Upper lobe of right lung (tissue), 1 donor: ENCODE measurements at regions not wholly inside any gene's neighbourhood (a gene's known extent, or its start where the extent isn't known, plus 50 kb on each side); places are given as distances from the start of the nearest gene placed in this dataset.

Experiments used
- ATAC-seq: fragments of 200-7000 bp; cut with Tn5 transposase; one replicate; pipeline ENCODE4 v1.9.1; 2020; ENCODE audit warnings: mild to moderate bottlenecking, moderate library complexity
- DNase-seq: peaks from one replicate; pipeline ENCODE4 v3.0.0-alpha.2; 2020
- H3K27ac ChIP-seq: fragments of 200-600 bp; one replicate; pipeline ENCODE4 v1.8.0; 2022
- H3K27me3 ChIP-seq: fragments of 200-600 bp; one replicate; pipeline ENCODE4 v1.8.0; 2022; ENCODE audit warnings: mild to moderate bottlenecking
- H3K36me3 ChIP-seq: fragments of 200-600 bp; one replicate; pipeline ENCODE4 v1.8.0; 2022
- H3K4me1 ChIP-seq: fragments of 200-600 bp; one replicate; pipeline ENCODE4 v1.8.0; 2022
- H3K4me3 ChIP-seq: fragments of 200-600 bp; one replicate; pipeline ENCODE4 v1.8.0; 2022; ENCODE audit warnings: mild to moderate bottlenecking
- H3K9me3 ChIP-seq: fragments of 200-600 bp; one replicate; pipeline ENCODE4 v1.8.0; 2022
- CTCF ChIP-seq: fragments of 200-600 bp; IDR thresholded peaks from one replicate; pipeline ENCODE4 v1.8.0; 2022; ENCODE audit warnings: antibody characterized with exemption
- intact Hi-C: fragments of 100-400 bp; cut with DNase I; formaldehyde crosslinking; loops from one replicate; pipeline ENCODE4 v1.11.0; 2022
- donor health status: DM: no; HTN: yes; CAD: no; lungs with severe emphysema.

GRCh38 chr2:196376984-196377877 lies 205.9 kb upstream of the STK17B start:
- H3K9me3 ChIP-seq = no peaks in the 10 kb centered on the region
- no peak for TF ChIP-seq CTCF
- no peak for DNase-seq
- intact Hi-C loops = no loop called here
- no peak overlapping the region for H3K27ac ChIP-seq
- H3K36me3 ChIP-seq = no peaks in the 10 kb centered on the region
- no peak overlapping the region for H3K4me3 ChIP-seq
- peaks cover 5% of the 10 kb centered on the region for H3K4me1 ChIP-seq
- ATAC-seq = no peak
- no peaks in the 10 kb centered on the region for H3K27me3 ChIP-seq

- Histone ChIP-seq H3K27me3 (no peaks in the 10 kb centered on the region), H3K4me1 (peaks cover 5% of the 10 kb centered on the region), H3K9me3 (no peaks in the 10 kb centered on the region), H3K36me3 (no peaks in the 10 kb centered on the region), H3K4me3 (no peak overlapping the region), H3K27ac (no peak overlapping the region)
- DNase-seq = no peak
- TF ChIP-seq CTCF = no peak
- ATAC-seq = no peak
- intact Hi-C loops = no loop called here
These were observed 208.2 kb upstream of the STK17B start for GRCh38 chr2:196379600-196379999.

- no peak overlapping the region for H3K4me3 ChIP-seq
- intact Hi-C loops = no loop called here
- TF ChIP-seq CTCF = no peak
- H3K4me1 ChIP-seq = peaks cover 5% of the 10 kb centered on the region
- ATAC-seq (no peak), DNase-seq (no peak)
- H3K27me3 ChIP-seq = no peaks in the 10 kb centered on the region
- H3K27ac ChIP-seq = no peak overlapping the region
- H3K9me3 ChIP-seq = no peaks in the 10 kb centered on the region
- H3K36me3 ChIP-seq = no peaks in the 10 kb centered on the region
These were observed 208.7 kb upstream of the STK17B start for GRCh38 chr2:196380098-196380497.

- no peaks in the 10 kb centered on the region for H3K9me3 ChIP-seq
- peaks cover 5% of the 10 kb centered on the region for H3K4me1 ChIP-seq
- H3K27me3 ChIP-seq = no peaks in the 10 kb centered on the region
- H3K4me3 ChIP-seq = no peak overlapping the region
- no peak for TF ChIP-seq CTCF
- H3K27ac ChIP-seq = no peak overlapping the region
- no peak for DNase-seq
- intact Hi-C loops = no loop called here
- no peak for ATAC-seq
- H3K36me3 ChIP-seq = no peaks in the 10 kb centered on the region
These were observed 209.2 kb upstream of the STK17B start for GRCh38 chr2:196380575-196380974.

GRCh38 chr2:196381464-196381863 lies 210.1 kb upstream of the STK17B start:
- DNase-seq (no peak), ATAC-seq (no peak)
- TF ChIP-seq CTCF = no peak
- Histone ChIP-seq H3K27ac (no peak overlapping the region), H3K9me3 (no peaks in the 10 kb centered on the region), H3K4me3 (no peak overlapping the region), H3K27me3 (no peaks in the 10 kb centered on the region), H3K4me1 (peaks cover 5% of the 10 kb centered on the region), H3K36me3 (no peaks in the 10 kb centered on the region)
- intact Hi-C loops = no loop called here
